OCI-LY3 (cell line): ENCODE measurements at regions not wholly inside any gene's neighbourhood (a gene's known extent, or its start where the extent isn't known, plus 50 kb on each side); places are given as distances from the start of the nearest gene placed in this dataset.
"Not testable (repeated sequence)": the region's sequence is repeated elsewhere in the genome, so short reads cannot be mapped to it uniquely, and the experiment has no call there.

ENCODE experiments used
- H2AFZ ChIP-seq: fragments of 200-600, 300-600 bp; shearing (Covaris generic); 2 replicates; pipeline ENCODE4 v1.6.0; 2014; ENCODE audit warnings: antibody characterized with exemption, low read depth, low read length
- H3K27ac ChIP-seq: fragments of 200-600, 300-600 bp; sonication (generic); 2 replicates; pipeline ENCODE4 v1.5.1; 2014; ENCODE audit warnings: mild to moderate bottlenecking, low read length, moderate library complexity, mixed read lengths
- H3K27me3 ChIP-seq: fragments of 200-600, 300-600 bp; sonication (generic); 2 replicates; pipeline ENCODE4 v1.6.1; 2014; ENCODE audit warnings: low read depth, low read length, mixed read lengths
- H3K36me3 ChIP-seq: fragments of 200-600, 300-600 bp; sonication (generic); replicated peaks from 2 replicates; pipeline ENCODE3; 2014; ENCODE audit warnings: low read depth, low read length, mixed read lengths
- H3K4me1 ChIP-seq: fragments of 300-600, 200-600 bp; sonication (generic); 2 replicates; pipeline ENCODE4 v1.6.1; 2014; ENCODE audit warnings: low read length, mixed read lengths
- H3K4me2 ChIP-seq: fragments of 200-600, 300-600 bp; sonication (generic); 2 replicates; pipeline ENCODE4 v1.6.1; 2014; ENCODE audit warnings: low read length, mixed read lengths
- H3K4me3 ChIP-seq: fragments of 300-600, 200-600 bp; sonication (generic); 2 replicates; pipeline ENCODE4 v1.5.1; 2014; ENCODE audit warnings: antibody characterized with exemption, mild to moderate bottlenecking, low read length, moderate library complexity
- H3K79me2 ChIP-seq: fragments of 300-600, 200-600 bp; shearing (Covaris generic); 2 replicates; pipeline ENCODE4 v1.6.1; 2014; ENCODE audit warnings: mild to moderate bottlenecking, low read length, mixed read lengths
- H3K9ac ChIP-seq: fragments of 300-600, 200-600 bp; shearing (Covaris generic); 2 replicates; pipeline ENCODE4 v1.6.0; 2014; ENCODE audit warnings: mild to moderate bottlenecking, low read length, moderate library complexity
- H3K9me3 ChIP-seq: fragments of 200-600, 300-600 bp; shearing (Covaris generic); 2 replicates; pipeline ENCODE4 v1.6.1; 2014; ENCODE audit warnings: low read length, mixed read lengths; ENCODE audit not compliant: insufficient read depth
- H4K20me1 ChIP-seq: fragments of 200-600, 300-600 bp; sonication (generic); 2 replicates; pipeline ENCODE4 v1.6.1; 2016; ENCODE audit warnings: low read length, mixed read lengths; ENCODE audit not compliant: insufficient read depth
- EZH2phosphoT487 ChIP-seq: fragments of 200-600 bp; shearing (Covaris generic); IDR thresholded peaks from 2 replicates; pipeline ENCODE4 v1.6.1; 2018; ENCODE audit warnings: antibody characterized with exemption, mixed run types, low read depth
- TF ChIP-seq, protein P1 (sequence below): fragments of 200-600, 300-600 bp; sonication (generic); IDR thresholded peaks from 2 replicates; pipeline ENCODE4 v1.5.1; 2014; ENCODE audit warnings: antibody characterized with exemption, low read length, low read depth

DNA sequence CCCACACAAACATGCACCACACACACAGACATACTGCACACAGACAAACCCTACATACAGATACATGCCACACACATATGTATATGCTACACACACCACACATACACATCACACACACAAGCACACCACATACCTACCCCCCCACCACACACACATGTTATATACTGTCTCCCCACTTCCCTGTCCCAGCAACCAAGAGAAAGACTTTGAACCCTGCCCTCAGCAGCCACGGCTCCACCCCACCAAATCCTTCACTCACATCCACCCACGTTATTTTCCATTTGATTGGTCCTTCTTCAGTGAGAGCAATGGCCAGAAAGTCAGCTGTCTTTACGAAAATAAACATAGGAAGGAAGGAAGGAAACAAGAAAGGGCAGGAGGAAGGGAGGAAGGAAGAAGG lies 479.8 kb downstream of the DIRAS2 start:
- no peak overlapping the region for H3K4me3 ChIP-seq
- TF ChIP-seq, protein P1, sequence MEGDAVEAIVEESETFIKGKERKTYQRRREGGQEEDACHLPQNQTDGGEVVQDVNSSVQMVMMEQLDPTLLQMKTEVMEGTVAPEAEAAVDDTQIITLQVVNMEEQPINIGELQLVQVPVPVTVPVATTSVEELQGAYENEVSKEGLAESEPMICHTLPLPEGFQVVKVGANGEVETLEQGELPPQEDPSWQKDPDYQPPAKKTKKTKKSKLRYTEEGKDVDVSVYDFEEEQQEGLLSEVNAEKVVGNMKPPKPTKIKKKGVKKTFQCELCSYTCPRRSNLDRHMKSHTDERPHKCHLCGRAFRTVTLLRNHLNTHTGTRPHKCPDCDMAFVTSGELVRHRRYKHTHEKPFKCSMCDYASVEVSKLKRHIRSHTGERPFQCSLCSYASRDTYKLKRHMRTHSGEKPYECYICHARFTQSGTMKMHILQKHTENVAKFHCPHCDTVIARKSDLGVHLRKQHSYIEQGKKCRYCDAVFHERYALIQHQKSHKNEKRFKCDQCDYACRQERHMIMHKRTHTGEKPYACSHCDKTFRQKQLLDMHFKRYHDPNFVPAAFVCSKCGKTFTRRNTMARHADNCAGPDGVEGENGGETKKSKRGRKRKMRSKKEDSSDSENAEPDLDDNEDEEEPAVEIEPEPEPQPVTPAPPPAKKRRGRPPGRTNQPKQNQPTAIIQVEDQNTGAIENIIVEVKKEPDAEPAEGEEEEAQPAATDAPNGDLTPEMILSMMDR, result no peak
- no peak for TF ChIP-seq EZH2phosphoT487
- H3K27me3 ChIP-seq, result peaks cover 15% of the 10 kb centered on the region
- H4K20me1 ChIP-seq, result no peaks in the 10 kb centered on the region
- H3K79me2 ChIP-seq, result no peaks in the 10 kb centered on the region
- no peaks in the 10 kb centered on the region for H3K36me3 ChIP-seq
- no peak overlapping the region for H3K27ac ChIP-seq
- no peak overlapping the region for H3K9ac ChIP-seq
- peak overlapping the region; percentile 70; the same call in 1 of the 2 replicates for H2AFZ ChIP-seq
- no peaks in the 10 kb centered on the region for H3K4me1 ChIP-seq
- H3K9me3 ChIP-seq, result no peaks in the 10 kb centered on the region
- H3K4me2 ChIP-seq, result 0 out of 2 replicates have a peak overlapping the region, but pooled peaks have one; percentile 9

DNA sequence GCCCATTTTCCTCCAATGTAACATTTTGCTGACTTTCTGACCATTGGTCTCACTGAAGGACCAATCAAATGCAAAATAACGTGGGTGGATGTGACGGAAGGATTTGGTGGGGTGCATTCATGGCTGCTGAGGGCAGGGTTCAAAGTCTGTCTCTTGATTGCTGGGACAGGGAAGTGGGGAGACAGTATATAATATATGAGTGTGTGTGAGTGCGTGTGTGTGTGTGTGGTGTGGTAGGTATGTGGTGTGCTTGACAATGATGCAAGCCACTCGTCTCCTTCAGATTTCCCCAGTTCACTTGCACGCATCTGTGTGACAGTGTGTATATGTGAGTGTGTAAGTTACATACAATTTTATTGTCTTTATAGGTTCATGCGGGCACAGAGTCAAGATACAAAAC lies 477.3 kb downstream of the DIRAS2 start:
- H3K9ac ChIP-seq, result no peak overlapping the region
- H3K27ac ChIP-seq, result no peak overlapping the region
- H3K36me3 ChIP-seq, result no peaks in the 10 kb centered on the region
- peaks cover 7% of the 10 kb centered on the region; the same call in 1 of the 2 replicates for H3K27me3 ChIP-seq
- TF ChIP-seq, protein P1, result no peak
- TF ChIP-seq EZH2phosphoT487, result no peak
- H2AFZ ChIP-seq, result no peak overlapping the region
- H3K4me3 ChIP-seq, result no peak overlapping the region
- H4K20me1 ChIP-seq, result no peaks in the 10 kb centered on the region
- H3K4me2 ChIP-seq, result no peak overlapping the region
- H3K4me1 ChIP-seq, result no peaks in the 10 kb centered on the region
- H3K79me2 ChIP-seq, result no peaks in the 10 kb centered on the region
- H3K9me3 ChIP-seq, result no peaks in the 10 kb centered on the region

DNA sequence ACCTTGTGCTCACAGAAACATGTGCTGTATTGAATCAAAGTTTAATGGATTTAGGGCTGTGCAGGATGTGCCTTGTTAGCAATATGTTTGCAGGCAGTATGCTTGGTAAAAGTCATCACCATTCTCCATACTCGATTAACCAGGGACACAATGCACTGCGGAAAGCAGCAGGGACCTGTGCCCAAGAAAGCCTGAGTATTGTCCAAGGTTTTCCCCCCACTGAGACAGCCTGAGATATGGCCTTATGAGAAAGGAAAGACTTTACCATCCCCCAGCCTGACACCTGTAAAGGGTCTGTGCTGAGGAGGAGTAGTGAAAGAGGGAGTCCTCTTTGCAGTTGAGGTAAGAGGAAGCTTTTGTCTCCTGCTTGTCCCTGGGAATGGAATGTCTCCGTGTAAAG lies 476.2 kb downstream of the DIRAS2 start:
- H3K9ac ChIP-seq, H3K4me3 ChIP-seq, H3K79me2 ChIP-seq, H4K20me1 ChIP-seq, H3K9me3 ChIP-seq, H3K4me1 ChIP-seq, H3K36me3 ChIP-seq, H3K27me3 ChIP-seq, H2AFZ ChIP-seq, H3K4me2 ChIP-seq, H3K27ac ChIP-seq: not testable (repeated sequence)

DNA sequence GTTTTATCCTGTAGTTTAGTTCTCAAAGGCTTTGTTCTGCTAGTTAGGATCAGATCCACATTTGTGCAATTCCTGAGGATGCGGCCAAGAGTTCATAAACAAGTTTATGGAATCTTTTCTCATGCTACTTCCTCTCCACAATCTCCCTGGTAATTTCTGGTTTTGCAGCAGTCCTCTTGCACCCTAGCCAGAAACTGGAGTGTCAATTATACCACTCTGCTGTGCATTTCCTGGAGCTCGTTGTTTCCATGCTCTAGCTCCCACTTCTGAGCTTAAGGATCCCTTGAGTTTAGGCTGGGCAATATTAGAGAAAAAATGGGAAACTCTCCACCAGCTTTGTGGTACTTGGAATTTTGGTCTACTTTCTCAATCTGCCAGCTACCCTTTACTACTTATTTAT lies 474.7 kb downstream of the DIRAS2 start:
- no peak overlapping the region for H3K4me2 ChIP-seq
- no peak overlapping the region for H3K9ac ChIP-seq
- H2AFZ ChIP-seq, result no peak overlapping the region
- H3K27me3 ChIP-seq, result peaks cover 7% of the 10 kb centered on the region; the same call in 1 of the 2 replicates
- H3K36me3 ChIP-seq, result no peaks in the 10 kb centered on the region
- no peak overlapping the region for H3K27ac ChIP-seq
- H3K79me2 ChIP-seq, result no peaks in the 10 kb centered on the region
- no peak for TF ChIP-seq EZH2phosphoT487
- TF ChIP-seq, protein P1, result no peak
- no peaks in the 10 kb centered on the region for H3K9me3 ChIP-seq
- no peak overlapping the region for H3K4me3 ChIP-seq
- no peaks in the 10 kb centered on the region for H3K4me1 ChIP-seq
- H4K20me1 ChIP-seq, result no peaks in the 10 kb centered on the region

DNA sequence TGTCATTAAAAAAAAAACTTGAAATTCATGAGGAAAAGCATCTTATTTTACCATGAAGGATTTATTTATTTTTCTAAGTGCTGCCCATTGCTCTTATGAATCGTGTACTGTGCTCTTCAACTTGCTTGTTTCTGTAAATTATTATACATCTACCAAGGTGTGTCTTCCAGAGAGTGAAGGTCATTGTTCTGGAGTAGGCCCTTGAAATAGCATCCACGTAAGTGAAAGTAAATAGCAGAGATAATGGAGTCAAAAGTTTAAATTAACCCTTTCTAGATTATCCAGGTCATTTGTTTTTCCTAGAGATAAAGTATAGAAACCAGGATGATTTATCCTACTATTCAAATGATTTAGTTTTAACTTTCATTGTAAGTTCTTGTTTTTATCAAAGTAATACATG lies 473.1 kb downstream of the DIRAS2 start:
- Histone ChIP-seq H3K9ac (no peak overlapping the region), H3K36me3 (no peaks in the 10 kb centered on the region), H2AFZ (no peak overlapping the region), H3K4me3 (no peak overlapping the region), H3K9me3 (no peaks in the 10 kb centered on the region), H3K4me2 (no peak overlapping the region), H3K27ac (no peak overlapping the region), H3K27me3 (peaks cover 7% of the 10 kb centered on the region; the same call in 1 of the 2 replicates), H3K79me2 (no peaks in the 10 kb centered on the region), H4K20me1 (no peaks in the 10 kb centered on the region), H3K4me1 (peaks cover 6% of the 10 kb centered on the region; the same call in 1 of the 2 replicates)
- TF ChIP-seq, protein P1, result no peak
- no peak for TF ChIP-seq EZH2phosphoT487

DNA sequence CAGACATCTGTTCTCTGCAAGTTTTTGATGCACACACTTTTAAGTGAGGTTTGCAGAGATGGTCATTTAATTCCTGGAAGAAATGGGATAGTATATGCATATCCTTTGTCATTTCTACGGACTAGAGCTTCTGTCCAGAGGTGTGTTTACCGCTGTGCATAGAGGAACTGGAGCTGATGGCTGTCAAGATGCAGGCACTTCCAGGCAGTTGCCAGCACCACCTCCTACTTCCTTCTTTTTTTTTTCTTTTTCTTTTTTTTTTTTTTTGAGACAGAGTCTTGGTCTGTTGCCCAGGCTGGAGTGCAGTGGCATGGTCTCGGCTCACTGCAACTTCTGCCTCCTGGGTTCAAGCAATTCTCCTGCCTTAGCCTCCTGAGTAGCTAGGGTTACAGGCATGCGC lies 468.7 kb downstream of the DIRAS2 start:
- H3K4me2 ChIP-seq, H3K4me3 ChIP-seq, H3K36me3 ChIP-seq, H3K79me2 ChIP-seq, H3K4me1 ChIP-seq, H4K20me1 ChIP-seq, H3K9ac ChIP-seq, H3K9me3 ChIP-seq, H2AFZ ChIP-seq, H3K27ac ChIP-seq, H3K27me3 ChIP-seq: not testable (repeated sequence)

DNA sequence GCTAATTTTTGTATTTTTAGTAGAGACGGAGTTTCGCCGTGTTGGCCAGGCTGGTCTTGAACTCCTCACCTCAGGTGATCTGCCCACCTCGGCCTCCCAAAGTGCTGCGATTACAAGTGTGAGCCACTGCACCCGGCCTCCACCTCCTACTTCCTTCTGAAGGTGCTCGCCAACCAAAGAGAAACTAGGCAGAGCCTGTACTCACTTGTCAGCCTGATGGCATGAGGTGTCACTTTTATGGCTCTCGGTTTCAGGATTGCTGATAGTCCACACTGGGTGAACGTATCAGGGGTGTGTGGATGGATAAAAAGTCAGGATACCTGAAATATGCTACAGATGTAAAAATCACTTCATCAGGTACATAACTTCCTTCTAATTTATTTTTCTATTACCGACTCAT lies 468.3 kb downstream of the DIRAS2 start:
- not testable (repeated sequence) for H3K4me2 ChIP-seq, H4K20me1 ChIP-seq, H3K4me3 ChIP-seq, H3K27ac ChIP-seq, H3K4me1 ChIP-seq, H3K36me3 ChIP-seq, H3K9me3 ChIP-seq, H3K9ac ChIP-seq, H2AFZ ChIP-seq, H3K79me2 ChIP-seq, H3K27me3 ChIP-seq
